Fibroblast of pulmonary artery (primary cell): ENCODE measurements at regions not wholly inside any gene's neighbourhood (a gene's known extent, or its start where the extent isn't known, plus 50 kb on each side); places are given as distances from the start of the nearest gene placed in this dataset.

Experiments
- DNase-seq: peaks from one replicate; pipeline ENCODE4 v3.0.0-alpha.2; 2010; ENCODE audit warnings: low read depth
- H3K4me3 ChIP-seq: replicated peaks from 2 replicates; pipeline ENCODE4 v1.5.1; 2011; ENCODE audit warnings: low read depth, mild to moderate bottlenecking, control low read depth, low read length, moderate library complexity
- CTCF ChIP-seq: IDR thresholded peaks from 2 replicates; pipeline ENCODE4 v1.5.1; 2011; ENCODE audit warnings: mild to moderate bottlenecking, control low read depth, low read length, inconsistent platforms; ENCODE audit errors: missing control alignments

GRCh38 chr4:23165669-23166068, 472.9 kb downstream of the GBA3 start:
- no peak overlapping the region for H3K4me3 ChIP-seq
- TF ChIP-seq CTCF: no peak
- no peak for DNase-seq

- no peak overlapping the region for H3K4me3 ChIP-seq
- TF ChIP-seq CTCF: no peak
- no peak for DNase-seq
Measured at GRCh38 chr4:23163647-23164436, 471.1 kb downstream of the GBA3 start.

- TF ChIP-seq CTCF: no peak
- no peak overlapping the region for H3K4me3 ChIP-seq
- DNase-seq: no peak
Measured at GRCh38 chr4:23162275-23162674, 469.5 kb downstream of the GBA3 start.

GRCh38 chr4:23161787-23162186, 469.1 kb downstream of the GBA3 start:
- no peak for TF ChIP-seq CTCF
- no peak for DNase-seq
- no peak overlapping the region for H3K4me3 ChIP-seq

- DNase-seq: peak; percentile 18
- H3K4me3 ChIP-seq: no peak overlapping the region
- no peak for TF ChIP-seq CTCF
Measured at GRCh38 chr4:23153076-23153475, 460.3 kb downstream of the GBA3 start.

- no peak for TF ChIP-seq CTCF
- H3K4me3 ChIP-seq: no peak overlapping the region
- DNase-seq: no peak
Measured at GRCh38 chr4:23149815-23150214, 457.1 kb downstream of the GBA3 start.

- DNase-seq: no peak
- no peak overlapping the region for H3K4me3 ChIP-seq
- no peak for TF ChIP-seq CTCF
Measured at GRCh38 chr4:23144707-23145106, 452.0 kb downstream of the GBA3 start.
